Body of pancreas (tissue), 4 donors: ENCODE measurements at regions not wholly inside any gene's neighbourhood (a gene's known extent, or its start where the extent isn't known, plus 50 kb on each side); places are given as distances from the start of the nearest gene placed in this dataset.

Experiments
- ATAC-seq: fragments of 150-250 bp; one replicate; pipeline ENCODE4 v1.9.1; 2016
- DNase-seq, 4 donors: peaks; one replicate each; pipeline ENCODE4 v3.0.0-alpha.2; 2019
- H3K27ac ChIP-seq, 4 donors: fragments of 200-600 bp; sonication (generic); 1 replicate in 3 of 4; 2 replicates in 1 of 4; pipeline versions ENCODE4 v1.5.1 to v1.6.1; 2016 to 2019; ENCODE audit warnings: mild to moderate bottlenecking in 1 of 4, mixed read lengths in 1 of 4, moderate library complexity in 1 of 4
- H3K27me3 ChIP-seq, 2 donors: fragments of 200-600 bp; sonication (generic); one replicate each; pipeline ENCODE4 v1.6.0; 2016; ENCODE audit warnings: mild to moderate bottlenecking in 1 of 2
- H3K36me3 ChIP-seq, 2 donors: fragments of 200-600 bp; sonication (generic); replicated peaks in 1 of 2; 2 replicates each; pipeline ENCODE4 v1.5.1; 2016; ENCODE audit warnings: low read depth in 2 of 2; ENCODE audit not compliant: insufficient read depth in 1 of 2
- H3K4me1 ChIP-seq: fragments of 200-600 bp; sonication (generic); one replicate; pipeline ENCODE4 v1.6.0; 2016
- H3K4me3 ChIP-seq, 2 donors: fragments of 200-600 bp; sonication (generic); 1 replicate in 1 of 2; 2 replicates in 1 of 2; pipeline ENCODE4 v1.5.1; 2016 to 2019
- H3K9me3 ChIP-seq, 3 donors: fragments of 200-600 bp; sonication (generic); 1 replicate in 2 of 3; 2 replicates in 1 of 3; pipeline ENCODE4 v1.5.1; 2016
- POLR2A ChIP-seq, 3 donors: fragments of 450-650 bp; IDR thresholded peaks; one replicate each; pipeline ENCODE4 v1.6.1; 2016; ENCODE audit warnings: antibody characterized with exemption in 3 of 3, mild to moderate bottlenecking in 2 of 3
- WGBS, 2 donors: methylation state at CpG; one replicate each; pipeline ENCODE4 v1.1.5; 2017; 5-methylcytosine and 5-hydroxymethylcytosine counted together
- intact Hi-C: fragments of 100-400 bp; cut with DNase I; formaldehyde crosslinking; loops from one replicate; pipeline ENCODE4 v1.15.1; 2023
- TF ChIP-seq, protein P1 (sequence below), 7 experiments: fragments of 450-650 bp in 4 of 7; fragments of 200-600 bp in 3 of 7; sonication (generic) in 3 of 7; IDR thresholded peaks; one replicate each; pipeline ENCODE4 v1.5.1; 2016 to 2019; ENCODE audit warnings: antibody characterized with exemption in 7 of 7

DNA sequence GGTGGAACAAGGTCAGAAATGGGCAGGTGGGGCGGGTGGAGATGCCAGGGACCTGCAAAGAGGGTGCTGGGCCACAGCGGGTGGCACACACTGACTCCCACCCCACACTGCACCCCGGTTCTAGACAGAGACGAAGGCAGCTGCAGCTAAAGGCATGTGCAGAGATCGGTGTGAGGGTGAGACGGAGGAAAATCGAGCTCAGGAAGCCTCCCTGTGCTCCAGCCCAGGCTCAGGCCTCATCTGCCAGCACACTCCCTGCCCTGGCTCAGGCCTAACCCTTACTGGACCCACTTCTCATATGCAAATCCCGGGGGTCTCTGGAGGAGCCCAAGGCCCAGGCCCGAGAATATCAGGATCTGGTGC lies 130.8 kb upstream of the PPP1R26 start:
- no peaks in the 10 kb centered on the region for H3K27me3 ChIP-seq
- no peaks in the 10 kb centered on the region for H3K36me3 ChIP-seq
- ATAC-seq, result no peak
- no peaks in the 10 kb centered on the region for H3K9me3 ChIP-seq
- no peak overlapping the region for H3K4me3 ChIP-seq
- no peak for DNase-seq
- intact Hi-C loops, result no loop called here
- H3K4me1 ChIP-seq, result peaks cover 3% of the 10 kb centered on the region
- H3K27ac ChIP-seq, result no peak overlapping the region
- 69 to 76% methylated on average over 7 to 9 of the region's 9 CpGs for WGBS, 2 donors
- no peak for TF ChIP-seq POLR2A (IDR thresholded peaks at IDR 0.05)
- TF ChIP-seq, protein P1, sequence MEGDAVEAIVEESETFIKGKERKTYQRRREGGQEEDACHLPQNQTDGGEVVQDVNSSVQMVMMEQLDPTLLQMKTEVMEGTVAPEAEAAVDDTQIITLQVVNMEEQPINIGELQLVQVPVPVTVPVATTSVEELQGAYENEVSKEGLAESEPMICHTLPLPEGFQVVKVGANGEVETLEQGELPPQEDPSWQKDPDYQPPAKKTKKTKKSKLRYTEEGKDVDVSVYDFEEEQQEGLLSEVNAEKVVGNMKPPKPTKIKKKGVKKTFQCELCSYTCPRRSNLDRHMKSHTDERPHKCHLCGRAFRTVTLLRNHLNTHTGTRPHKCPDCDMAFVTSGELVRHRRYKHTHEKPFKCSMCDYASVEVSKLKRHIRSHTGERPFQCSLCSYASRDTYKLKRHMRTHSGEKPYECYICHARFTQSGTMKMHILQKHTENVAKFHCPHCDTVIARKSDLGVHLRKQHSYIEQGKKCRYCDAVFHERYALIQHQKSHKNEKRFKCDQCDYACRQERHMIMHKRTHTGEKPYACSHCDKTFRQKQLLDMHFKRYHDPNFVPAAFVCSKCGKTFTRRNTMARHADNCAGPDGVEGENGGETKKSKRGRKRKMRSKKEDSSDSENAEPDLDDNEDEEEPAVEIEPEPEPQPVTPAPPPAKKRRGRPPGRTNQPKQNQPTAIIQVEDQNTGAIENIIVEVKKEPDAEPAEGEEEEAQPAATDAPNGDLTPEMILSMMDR (IDR thresholded peaks at IDR 0.05), result no peak

DNA sequence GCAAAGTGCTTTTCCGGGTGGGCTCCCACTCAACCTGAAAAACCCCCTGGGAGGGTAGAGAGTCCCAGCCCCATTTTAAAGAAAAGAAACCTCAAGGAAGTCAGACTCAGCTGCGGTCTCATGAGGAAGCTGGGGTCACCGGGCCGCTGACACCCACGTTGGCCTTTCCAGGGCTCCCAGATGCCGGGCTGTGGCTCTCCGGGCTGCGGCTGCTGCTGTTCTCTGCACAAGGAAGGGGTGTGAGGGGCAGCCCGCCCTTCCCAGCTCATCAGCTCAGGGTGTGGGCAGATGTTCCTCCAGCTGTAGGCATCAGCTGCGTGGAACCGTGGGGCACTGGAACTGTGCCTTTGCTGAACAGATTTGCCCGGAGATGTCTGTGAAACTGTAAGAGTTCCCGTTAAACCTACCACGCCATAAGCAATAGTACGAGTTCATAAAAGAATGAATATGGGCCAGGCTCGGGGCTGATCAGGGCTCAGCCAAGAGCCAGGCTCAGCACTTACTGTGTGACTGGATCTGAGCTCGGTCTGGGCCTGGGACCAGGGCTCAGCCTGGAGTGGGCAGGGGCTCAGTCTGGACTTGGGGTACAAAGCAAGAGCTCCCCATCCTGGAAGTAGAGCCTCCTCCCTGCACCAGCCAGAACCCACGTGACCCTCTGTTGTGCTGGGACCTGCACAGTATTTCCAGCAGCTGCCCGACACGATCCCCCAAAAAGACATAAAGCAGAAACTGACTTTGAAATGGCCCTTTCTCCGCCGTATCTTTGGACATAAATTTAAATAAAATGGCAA lies 130.2 kb upstream of the PPP1R26 start:
- no peaks in the 10 kb centered on the region for H3K4me1 ChIP-seq
- ATAC-seq (no peak), DNase-seq (no peak)
- intact Hi-C loops, result no loop called here
- WGBS, 2 donors, result 72 to 77% methylated on average over 13 to 22 of the region's 22 CpGs
- no peak overlapping the region for H3K27ac ChIP-seq
- H3K27me3 ChIP-seq, result no peaks in the 10 kb centered on the region
- no peak for TF ChIP-seq POLR2A (IDR thresholded peaks at IDR 0.05)
- TF ChIP-seq, protein P1 (IDR thresholded peaks at IDR 0.05), result no peak
- no peaks in the 10 kb centered on the region for H3K36me3 ChIP-seq
- no peak overlapping the region for H3K4me3 ChIP-seq
- no peaks in the 10 kb centered on the region for H3K9me3 ChIP-seq

DNA sequence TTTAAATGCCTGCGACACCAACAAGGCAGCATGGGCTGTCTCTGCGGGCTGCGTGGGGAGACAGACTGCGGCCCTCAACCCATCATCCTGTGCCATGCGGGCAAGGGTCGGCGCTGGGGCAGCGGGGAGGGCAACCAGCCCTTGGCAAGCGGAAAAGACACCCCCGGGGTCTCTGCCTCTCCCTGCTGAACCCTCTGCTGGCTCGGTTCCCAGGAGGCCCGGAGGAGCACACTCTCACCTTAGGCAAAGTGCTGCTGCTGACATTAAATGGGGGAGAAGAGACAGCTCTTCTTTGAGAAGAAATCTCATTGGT lies 129.6 kb upstream of the PPP1R26 start:
- H3K27me3 ChIP-seq, result no peaks in the 10 kb centered on the region
- H3K9me3 ChIP-seq, result no peaks in the 10 kb centered on the region
- H3K4me3 ChIP-seq, result no peak overlapping the region
- no peak for DNase-seq
- H3K4me1 ChIP-seq, result no peaks in the 10 kb centered on the region
- no peaks in the 10 kb centered on the region for H3K36me3 ChIP-seq
- intact Hi-C loops, result no loop called here
- no peak for ATAC-seq
- no peak for TF ChIP-seq POLR2A (IDR thresholded peaks at IDR 0.05)
- TF ChIP-seq, protein P1 (IDR thresholded peaks at IDR 0.05), result no peak
- no peak overlapping the region for H3K27ac ChIP-seq
- WGBS, 2 donors, result 66 to 77% methylated on average over 11 to 12 of the region's 12 CpGs

DNA sequence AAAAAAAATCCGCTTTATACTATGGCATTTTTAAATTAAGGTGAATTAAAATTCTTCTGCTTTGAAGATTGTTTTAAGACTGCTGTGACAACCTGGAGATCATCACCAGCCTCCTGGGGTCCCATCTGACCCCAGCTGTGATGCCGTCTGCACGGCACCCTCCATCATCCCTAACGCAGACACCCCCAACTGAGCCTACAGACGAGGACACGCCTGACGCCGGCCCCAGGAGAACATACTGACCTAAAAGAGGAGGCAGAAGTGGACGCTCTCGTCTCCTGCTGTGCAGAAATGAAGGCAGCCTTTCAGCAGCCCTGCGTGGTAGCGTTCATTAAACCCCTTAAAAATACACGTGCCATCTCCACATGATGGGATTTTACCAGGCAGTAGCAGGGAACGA lies 125.6 kb upstream of the PPP1R26 start:
- Histone ChIP-seq H3K36me3 (no peaks in the 10 kb centered on the region), H3K27ac (no peak overlapping the region), H3K9me3 (no peaks in the 10 kb centered on the region), H3K27me3 (no peaks in the 10 kb centered on the region), H3K4me3 (no peak overlapping the region), H3K4me1 (no peaks in the 10 kb centered on the region)
- ATAC-seq, result no peak
- intact Hi-C loops, result no loop called here
- TF ChIP-seq, protein P1 (IDR thresholded peaks at IDR 0.05), result no peak
- no peak for TF ChIP-seq POLR2A (IDR thresholded peaks at IDR 0.05)
- WGBS, 2 donors, result 69 to 77% methylated on average over 5 to 14 of the region's 14 CpGs
- DNase-seq, result no peak

DNA sequence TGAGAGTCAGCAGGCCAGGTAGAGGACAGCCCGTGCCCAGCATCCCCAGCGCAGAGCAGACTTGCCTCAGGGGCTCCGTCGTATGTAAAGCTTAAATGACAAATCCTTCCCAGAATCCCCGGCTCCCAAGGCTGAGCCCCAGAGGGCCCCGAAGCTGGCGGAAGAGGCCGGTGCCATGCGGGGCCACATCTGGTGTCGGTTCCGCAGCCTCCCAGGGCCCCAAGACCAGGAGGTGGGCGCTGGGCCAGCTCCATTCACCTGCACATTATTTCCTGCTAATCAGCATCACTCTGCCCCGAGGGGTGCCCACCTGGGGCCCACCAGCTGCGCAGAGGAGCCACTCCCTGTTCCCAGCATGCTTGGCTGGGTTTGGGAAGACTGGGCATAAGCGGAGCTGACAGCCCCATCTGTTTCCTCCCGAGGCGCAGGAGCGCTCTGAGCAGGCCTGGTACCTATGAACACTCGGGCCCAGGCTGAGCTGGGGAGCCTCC lies 124.0 kb upstream of the PPP1R26 start:
- no peak for DNase-seq
- intact Hi-C loops, result no loop called here

More for the DNA sequence above, 124.0 kb upstream of the PPP1R26 start:
- TF ChIP-seq, protein P1 (IDR thresholded peaks at IDR 0.05), result no peak
- no peak for TF ChIP-seq POLR2A (IDR thresholded peaks at IDR 0.05)
- Histone ChIP-seq H3K4me1 (no peaks in the 10 kb centered on the region), H3K27me3 (no peaks in the 10 kb centered on the region), H3K9me3 (no peaks in the 10 kb centered on the region), H3K36me3 (no peaks in the 10 kb centered on the region), H3K27ac (no peak overlapping the region), H3K4me3 (no peak overlapping the region)
- WGBS, 2 donors, result 58 to 68% methylated on average over 14 to 18 of the region's 19 CpGs
- ATAC-seq, result no peak
